Bronchial epithelial cell (primary cell): ENCODE measurements at regions not wholly inside any gene's neighbourhood (a gene's known extent, or its start where the extent isn't known, plus 50 kb on each side); places are given as distances from the start of the nearest gene placed in this dataset.

Experiments used
- DNase-seq: peaks from one replicate; pipeline ENCODE4 v3.0.0-alpha.2; 2010; ENCODE audit warnings: low read depth
- FAIRE-seq: peaks from 2 replicates; lab custom pipeline; 2011; peaks lifted over from hg19 to GRCh38; lab: Jason Lieb, UNC
- H3K27me3 ChIP-seq: 2 replicates; pipeline ENCODE4 v1.5.1; 2011; ENCODE audit warnings: low read length; ENCODE audit not compliant: control insufficient read depth, insufficient read depth
- H3K36me3 ChIP-seq: 2 replicates; pipeline ENCODE4 v1.5.1; 2011; ENCODE audit warnings: low read length; ENCODE audit not compliant: control insufficient read depth, insufficient read depth
- H3K4me3 ChIP-seq: 2 replicates; pipeline ENCODE4 v1.5.1; 2011; ENCODE audit warnings: mild to moderate bottlenecking, low read depth, low read length, control low read depth
- TF ChIP-seq, protein P1 (sequence below): IDR thresholded peaks from 2 replicates; pipeline ENCODE4 v1.5.1; 2011; ENCODE audit warnings: mild to moderate bottlenecking, moderate library complexity, low read length, control low read depth, inconsistent platforms; ENCODE audit not compliant: insufficient read depth, severe bottlenecking

DNA sequence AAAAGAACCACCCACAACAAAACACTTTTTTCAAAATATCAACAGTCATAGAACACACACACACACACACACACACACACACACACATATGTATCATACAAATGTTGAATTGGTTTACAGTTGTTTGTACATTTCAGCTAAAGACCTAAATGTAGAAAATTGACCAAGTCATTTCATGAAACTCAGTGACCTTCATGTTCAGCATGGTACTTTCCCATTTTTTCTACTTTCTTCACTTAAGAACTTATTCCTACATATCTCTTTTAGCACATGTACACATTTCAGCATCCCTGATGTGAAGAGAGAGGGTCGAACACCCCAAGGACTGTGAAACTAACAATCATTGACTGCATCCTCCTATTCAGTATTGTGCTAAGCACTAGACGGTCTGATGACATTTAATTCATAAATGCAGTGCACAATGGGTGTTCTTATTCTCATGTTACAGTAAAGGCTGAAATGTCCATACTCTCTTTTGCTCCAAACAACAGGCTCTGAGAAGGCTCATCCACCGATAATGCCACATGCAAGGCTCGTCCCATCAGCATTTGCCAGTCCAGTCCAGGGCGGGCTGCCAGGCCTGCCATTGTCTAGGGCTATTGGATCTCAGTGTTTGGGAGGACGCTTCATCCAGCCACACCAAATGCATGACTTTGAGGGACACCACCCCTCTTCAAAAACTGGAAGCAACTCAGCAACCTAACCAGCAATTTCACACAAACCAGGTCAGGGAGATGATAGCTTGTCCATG is 150.1 kb upstream of the RUNX1 start:
- H3K27me3 ChIP-seq = no peaks in the 10 kb centered on the region
- TF ChIP-seq, protein P1, sequence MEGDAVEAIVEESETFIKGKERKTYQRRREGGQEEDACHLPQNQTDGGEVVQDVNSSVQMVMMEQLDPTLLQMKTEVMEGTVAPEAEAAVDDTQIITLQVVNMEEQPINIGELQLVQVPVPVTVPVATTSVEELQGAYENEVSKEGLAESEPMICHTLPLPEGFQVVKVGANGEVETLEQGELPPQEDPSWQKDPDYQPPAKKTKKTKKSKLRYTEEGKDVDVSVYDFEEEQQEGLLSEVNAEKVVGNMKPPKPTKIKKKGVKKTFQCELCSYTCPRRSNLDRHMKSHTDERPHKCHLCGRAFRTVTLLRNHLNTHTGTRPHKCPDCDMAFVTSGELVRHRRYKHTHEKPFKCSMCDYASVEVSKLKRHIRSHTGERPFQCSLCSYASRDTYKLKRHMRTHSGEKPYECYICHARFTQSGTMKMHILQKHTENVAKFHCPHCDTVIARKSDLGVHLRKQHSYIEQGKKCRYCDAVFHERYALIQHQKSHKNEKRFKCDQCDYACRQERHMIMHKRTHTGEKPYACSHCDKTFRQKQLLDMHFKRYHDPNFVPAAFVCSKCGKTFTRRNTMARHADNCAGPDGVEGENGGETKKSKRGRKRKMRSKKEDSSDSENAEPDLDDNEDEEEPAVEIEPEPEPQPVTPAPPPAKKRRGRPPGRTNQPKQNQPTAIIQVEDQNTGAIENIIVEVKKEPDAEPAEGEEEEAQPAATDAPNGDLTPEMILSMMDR = no peak
- no peak overlapping the region for H3K4me3 ChIP-seq
- FAIRE-seq (no peak), DNase-seq (no peak)
- H3K36me3 ChIP-seq = no peaks in the 10 kb centered on the region

DNA sequence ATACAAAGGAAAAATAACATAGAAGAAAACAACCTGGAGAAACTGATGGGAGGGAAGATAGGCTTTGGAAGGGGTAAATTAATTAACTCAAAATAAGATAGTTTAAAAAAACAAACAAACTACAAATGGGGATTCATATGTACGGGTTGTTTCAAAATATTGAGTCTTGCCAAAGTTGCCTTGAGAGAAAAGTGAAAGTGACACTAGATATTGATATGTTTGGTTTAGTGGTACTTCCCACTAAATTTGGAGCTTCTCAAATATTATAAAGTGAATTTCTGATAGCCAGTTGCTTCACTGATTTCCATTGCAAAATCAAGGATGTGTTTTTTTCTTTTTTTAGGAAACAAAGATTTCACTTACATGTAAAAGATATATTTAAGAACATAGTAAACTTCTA is 149.5 kb upstream of the RUNX1 start:
- Histone ChIP-seq H3K27me3 (no peaks in the 10 kb centered on the region), H3K36me3 (no peaks in the 10 kb centered on the region), H3K4me3 (no peak overlapping the region)
- DNase-seq = no peak
- TF ChIP-seq, protein P1 = no peak
- no peak for FAIRE-seq

DNA sequence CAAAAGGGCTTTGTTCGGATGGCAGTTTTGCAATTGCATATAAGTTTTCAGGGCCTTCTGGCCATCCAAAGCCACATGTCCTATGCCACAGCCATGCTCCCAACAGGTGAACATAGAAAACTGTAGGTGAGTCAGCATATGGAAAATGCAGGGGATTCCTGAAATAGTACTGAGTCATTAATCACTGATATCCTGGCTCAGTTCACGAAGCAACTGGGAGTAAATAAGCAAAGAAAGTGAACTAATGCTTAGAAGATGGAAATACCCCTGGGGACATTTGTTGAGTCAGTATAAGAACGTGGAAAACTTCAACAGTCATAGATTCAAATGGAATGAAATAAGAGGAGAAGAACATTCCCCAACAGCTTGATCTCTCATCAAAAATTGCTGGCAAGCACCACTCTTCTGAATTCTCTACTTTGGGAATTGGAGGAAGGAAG is 148.9 kb upstream of the RUNX1 start:
- H3K36me3 ChIP-seq = no peaks in the 10 kb centered on the region
- H3K27me3 ChIP-seq = no peaks in the 10 kb centered on the region
- FAIRE-seq = no peak
- peak; percentile 99 for DNase-seq
- TF ChIP-seq, protein P1 = no peak
- H3K4me3 ChIP-seq = no peak overlapping the region

DNA sequence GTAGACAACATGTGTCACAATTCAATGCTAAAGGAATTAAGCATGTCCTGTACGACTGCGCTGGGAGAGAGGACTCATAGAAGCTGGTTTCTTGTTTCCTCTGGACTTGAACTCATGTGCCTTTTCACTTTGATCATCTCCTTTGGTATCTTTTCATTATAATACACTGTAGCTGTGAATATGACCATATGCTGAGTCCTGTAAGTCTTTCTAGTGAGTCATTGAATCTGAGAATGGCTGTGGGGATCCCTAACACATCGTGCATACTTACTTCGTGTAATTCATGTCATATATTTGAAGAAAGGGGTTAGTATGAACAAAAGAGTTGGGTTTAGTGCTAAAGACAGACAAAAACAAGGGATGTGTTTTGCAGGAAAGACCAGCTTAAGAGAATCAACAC is 148.1 kb upstream of the RUNX1 start:
- no peaks in the 10 kb centered on the region for H3K27me3 ChIP-seq
- no peaks in the 10 kb centered on the region for H3K36me3 ChIP-seq
- H3K4me3 ChIP-seq = no peak overlapping the region
- FAIRE-seq = no peak
- TF ChIP-seq, protein P1 = no peak
- peak; percentile 56 for DNase-seq

DNA sequence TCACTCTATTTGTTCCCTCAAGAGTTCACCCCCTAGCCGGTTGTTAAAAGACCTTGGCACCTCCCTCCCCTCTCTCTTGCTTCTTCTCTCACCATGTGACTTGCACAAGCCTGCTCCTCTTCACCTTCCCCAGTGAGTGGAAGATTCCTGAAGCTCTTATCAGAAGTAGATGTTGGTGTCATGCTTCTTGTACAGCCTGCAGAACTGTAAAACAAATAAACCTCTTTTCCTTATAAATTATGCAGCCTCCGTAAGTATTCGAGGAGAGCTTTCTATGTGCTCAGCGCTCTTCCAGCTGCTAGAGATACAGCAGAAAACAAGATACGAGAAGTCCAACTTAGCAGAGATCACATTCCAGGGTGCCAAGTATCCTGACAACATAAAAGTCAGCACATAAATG is 147.0 kb upstream of the RUNX1 start:
- H3K4me3 ChIP-seq = no peak overlapping the region
- no peaks in the 10 kb centered on the region for H3K27me3 ChIP-seq
- FAIRE-seq (no peak), DNase-seq (no peak)
- TF ChIP-seq, protein P1 = no peak
- no peaks in the 10 kb centered on the region for H3K36me3 ChIP-seq

DNA sequence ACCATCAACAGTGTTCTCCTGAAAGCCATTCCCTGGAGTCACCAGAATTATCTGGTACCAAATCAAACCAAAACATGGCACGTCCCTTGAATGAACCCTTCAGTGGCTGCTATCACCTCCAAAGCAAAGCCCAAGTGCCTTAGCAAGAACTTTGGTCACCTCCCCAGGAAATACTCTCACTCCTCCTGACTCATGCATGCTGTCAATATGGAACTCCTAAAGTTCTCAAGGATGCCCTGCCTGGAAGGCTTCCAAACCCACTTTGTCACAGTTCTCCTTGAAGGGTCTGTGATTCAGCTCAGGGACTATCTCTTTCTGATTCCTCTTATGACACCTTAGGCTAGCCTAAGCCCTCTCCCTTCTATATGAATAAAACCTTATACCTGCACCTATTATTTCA is 146.1 kb upstream of the RUNX1 start:
- H3K27me3 ChIP-seq = no peaks in the 10 kb centered on the region
- H3K4me3 ChIP-seq = no peak overlapping the region
- DNase-seq = peak; percentile 70
- no peaks in the 10 kb centered on the region for H3K36me3 ChIP-seq
- TF ChIP-seq, protein P1 = no peak
- FAIRE-seq = no peak
